ENCODE measurements at regions not wholly inside any gene's neighbourhood (a gene's known extent, or its start where the extent isn't known, plus 50 kb on each side); places are given as distances from the start of the nearest gene placed in this dataset.

DNA sequence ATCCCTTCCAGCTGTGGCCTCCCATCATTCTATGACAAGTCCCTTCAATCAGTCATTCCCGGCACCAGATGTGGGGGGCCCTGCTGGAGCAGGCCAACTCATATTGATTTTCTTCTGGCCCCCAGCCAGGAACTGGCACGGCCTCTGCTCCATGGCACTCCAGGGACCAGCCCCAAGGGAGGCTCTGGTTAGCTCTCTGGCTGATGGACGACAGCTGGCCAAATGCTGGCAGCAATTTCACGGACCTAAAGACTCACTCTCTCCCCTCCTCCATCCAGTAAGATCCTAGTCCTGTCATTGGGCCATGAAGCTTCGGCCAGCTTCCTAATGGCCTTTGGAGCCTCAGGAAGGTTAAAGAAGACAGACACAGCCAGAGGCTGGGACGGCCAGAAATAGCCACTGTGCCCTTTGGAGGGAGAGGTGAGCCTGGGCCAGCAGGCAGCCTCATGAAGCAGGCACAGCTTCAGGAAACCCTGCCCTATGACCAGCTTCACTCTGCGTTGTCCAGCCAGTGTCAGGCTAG, 131.0 kb downstream of the MEX3B start:
- TF ChIP-seq, protein P1, sequence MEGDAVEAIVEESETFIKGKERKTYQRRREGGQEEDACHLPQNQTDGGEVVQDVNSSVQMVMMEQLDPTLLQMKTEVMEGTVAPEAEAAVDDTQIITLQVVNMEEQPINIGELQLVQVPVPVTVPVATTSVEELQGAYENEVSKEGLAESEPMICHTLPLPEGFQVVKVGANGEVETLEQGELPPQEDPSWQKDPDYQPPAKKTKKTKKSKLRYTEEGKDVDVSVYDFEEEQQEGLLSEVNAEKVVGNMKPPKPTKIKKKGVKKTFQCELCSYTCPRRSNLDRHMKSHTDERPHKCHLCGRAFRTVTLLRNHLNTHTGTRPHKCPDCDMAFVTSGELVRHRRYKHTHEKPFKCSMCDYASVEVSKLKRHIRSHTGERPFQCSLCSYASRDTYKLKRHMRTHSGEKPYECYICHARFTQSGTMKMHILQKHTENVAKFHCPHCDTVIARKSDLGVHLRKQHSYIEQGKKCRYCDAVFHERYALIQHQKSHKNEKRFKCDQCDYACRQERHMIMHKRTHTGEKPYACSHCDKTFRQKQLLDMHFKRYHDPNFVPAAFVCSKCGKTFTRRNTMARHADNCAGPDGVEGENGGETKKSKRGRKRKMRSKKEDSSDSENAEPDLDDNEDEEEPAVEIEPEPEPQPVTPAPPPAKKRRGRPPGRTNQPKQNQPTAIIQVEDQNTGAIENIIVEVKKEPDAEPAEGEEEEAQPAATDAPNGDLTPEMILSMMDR (IDR thresholded peaks at IDR 0.05; ENCODE audit: borderline replicate concordance, insufficient read depth, low read depth, low read length): no peak
- no peak overlapping the region for H3K4me3 ChIP-seq (ENCODE audit: low read depth, low read length)

DNA sequence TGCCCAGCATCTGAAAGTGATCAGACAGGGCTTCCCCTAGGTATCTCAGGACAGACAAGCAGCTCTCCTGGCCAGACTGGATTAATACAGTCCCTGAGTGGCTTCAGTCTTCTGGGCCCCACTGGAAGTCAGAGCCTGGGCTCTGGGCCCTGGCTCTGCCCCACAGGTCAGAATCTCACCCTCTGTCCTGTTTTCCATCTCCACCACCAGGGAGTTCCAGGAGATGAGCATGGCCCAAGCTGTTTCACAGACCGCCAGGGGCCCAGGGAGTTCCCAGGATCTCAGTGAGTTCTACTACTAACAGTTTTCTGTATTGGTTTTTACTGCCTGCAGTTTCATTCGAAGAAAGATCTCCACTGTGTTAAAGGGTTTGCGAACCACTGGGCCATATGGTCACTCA, 131.5 kb downstream of the MEX3B start:
- TF ChIP-seq, protein P1 (IDR thresholded peaks at IDR 0.05; ENCODE audit: borderline replicate concordance, insufficient read depth, low read depth, low read length): no peak
- H3K4me3 ChIP-seq (ENCODE audit: low read depth, low read length): no peak overlapping the region

DNA sequence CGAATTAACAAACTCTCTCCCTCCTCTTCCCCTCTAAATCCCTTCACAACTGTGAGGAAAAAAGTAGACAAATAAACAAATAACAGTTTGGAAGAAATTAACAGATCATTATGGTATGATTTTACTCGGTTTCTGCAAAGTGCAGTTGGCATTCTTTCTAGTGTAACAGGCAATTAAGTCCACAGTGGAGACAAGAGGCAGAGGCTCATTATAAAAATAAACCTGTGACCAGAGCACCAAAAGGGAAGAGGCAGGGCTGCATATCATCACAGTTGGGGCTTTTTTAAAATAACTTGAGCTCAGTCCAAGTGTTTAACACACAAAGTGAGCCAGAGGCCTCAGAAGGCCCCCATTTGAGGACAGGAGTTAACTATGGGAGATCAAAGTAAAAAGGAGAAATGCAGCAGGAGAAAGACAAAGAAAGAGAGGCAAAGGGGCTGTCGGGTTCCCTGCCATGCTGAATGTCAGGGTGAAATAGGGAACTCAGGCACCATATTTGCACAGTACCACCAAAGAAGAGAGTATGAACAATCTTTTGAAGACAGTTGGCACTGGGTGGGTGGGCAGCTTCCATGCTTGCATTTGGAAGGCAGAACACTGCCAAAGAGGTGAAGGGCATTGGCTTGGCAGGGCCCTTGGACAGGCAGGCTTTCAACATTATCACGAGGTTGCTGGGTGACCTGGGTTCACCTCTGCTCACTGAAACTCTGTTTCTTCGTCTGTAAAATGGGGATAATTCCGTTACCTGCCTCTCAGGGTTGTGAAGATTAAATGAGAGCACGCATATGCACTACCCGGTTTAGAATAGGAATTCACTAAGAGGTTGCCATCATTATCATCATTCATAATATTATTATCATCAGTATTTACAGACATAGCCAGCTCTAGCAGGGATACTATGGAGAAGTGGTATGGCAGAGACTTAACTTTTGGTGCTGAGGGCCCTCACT, 134.5 kb downstream of the MEX3B start:
- TF ChIP-seq, protein P1 (IDR thresholded peaks at IDR 0.05; ENCODE audit: borderline replicate concordance, insufficient read depth, low read depth, low read length): no peak
- no peak overlapping the region for H3K4me3 ChIP-seq (ENCODE audit: low read depth, low read length)

DNA sequence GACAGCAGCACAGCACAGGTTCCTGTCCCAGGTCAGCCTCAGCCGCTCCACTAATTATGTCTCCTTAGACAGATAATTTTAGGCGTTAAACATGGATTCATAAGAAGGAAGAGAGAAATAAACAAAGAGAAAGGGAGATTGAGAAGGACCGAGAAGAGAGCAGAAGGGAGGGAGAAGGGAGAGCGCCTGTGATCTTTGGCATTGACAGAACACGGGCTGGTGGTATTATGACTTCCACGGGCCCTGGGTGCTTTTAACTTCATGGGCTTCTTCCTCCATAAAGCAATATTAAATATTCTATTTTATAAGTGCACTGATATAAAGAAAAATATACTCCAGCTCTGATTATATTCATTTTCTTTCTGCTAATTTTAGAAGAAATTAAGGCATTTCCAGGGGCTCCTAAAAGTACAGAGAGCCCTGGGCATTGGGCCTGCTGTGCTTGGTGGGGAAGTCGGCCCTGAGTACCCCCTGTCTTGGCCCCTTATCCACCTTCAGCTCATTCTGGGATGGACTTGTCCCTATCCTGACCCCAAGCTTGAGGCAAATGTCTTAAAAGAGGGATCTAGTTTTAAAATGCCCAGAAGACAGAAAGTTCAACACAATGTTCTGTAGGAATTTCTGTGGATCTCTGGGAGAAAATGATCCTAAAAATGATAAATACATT, 135.3 kb downstream of the MEX3B start:
- TF ChIP-seq, protein P1 (IDR thresholded peaks at IDR 0.05; ENCODE audit: borderline replicate concordance, insufficient read depth, low read depth, low read length): no peak
- no peak overlapping the region for H3K4me3 ChIP-seq (ENCODE audit: low read depth, low read length)

DNA sequence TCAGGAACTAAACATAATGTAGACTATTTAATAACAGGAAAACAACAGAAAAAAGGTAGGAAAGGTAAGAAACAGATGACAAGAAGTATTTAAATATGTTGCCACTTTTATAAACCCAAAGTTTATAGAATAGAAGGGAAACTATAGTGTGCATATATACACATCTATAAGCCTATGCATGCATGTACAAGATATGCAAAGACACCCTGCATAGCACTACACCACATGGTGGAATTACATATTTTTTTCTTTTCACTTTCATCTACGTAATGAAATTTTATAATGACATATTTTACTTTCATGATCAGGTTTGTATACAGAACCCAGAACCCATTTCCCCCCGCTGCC, 136.8 kb downstream of the MEX3B start:
- TF ChIP-seq, protein P1 (IDR thresholded peaks at IDR 0.05; ENCODE audit: borderline replicate concordance, insufficient read depth, low read depth, low read length): no peak
- no peak overlapping the region for H3K4me3 ChIP-seq (ENCODE audit: low read depth, low read length)

DNA sequence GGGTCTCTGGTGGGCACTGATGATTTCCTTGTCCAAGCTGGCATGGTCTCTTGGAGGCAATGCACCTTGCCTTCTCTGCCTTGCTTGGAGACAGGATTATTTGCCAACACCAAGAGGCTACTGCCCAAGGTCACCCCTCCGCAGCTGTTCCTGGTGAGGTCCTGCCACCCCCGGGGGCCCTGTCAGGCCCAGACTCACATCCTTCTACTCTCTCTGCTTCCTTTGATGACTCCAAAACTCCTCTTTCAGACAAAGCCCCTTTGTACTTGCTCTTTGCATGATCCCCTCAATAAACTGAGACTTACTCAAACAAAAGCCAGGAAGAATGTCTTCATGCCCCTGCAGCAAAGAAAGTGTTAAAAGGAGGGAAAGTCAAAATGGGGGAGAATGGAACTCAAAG, 137.7 kb downstream of the MEX3B start:
- no peak overlapping the region for H3K4me3 ChIP-seq (ENCODE audit: low read depth, low read length)
- TF ChIP-seq, protein P1 (IDR thresholded peaks at IDR 0.05; ENCODE audit: borderline replicate concordance, insufficient read depth, low read depth, low read length): no peak
